GM12874 (cell line): ENCODE measurements at regions not wholly inside any gene's neighbourhood (a gene's known extent, or its start where the extent isn't known, plus 50 kb on each side); places are given as distances from the start of the nearest gene placed in this dataset.

Source experiments
- CTCF ChIP-seq: IDR thresholded peaks from 2 replicates; pipeline ENCODE4 v1.5.1; 2011; ENCODE audit warnings: low read depth, mild to moderate bottlenecking, control low read depth, low read length, moderate library complexity; ENCODE audit not compliant: insufficient read depth

- TF ChIP-seq CTCF = no peak
Observed at GRCh38 chr6:152874267-152874666, 108.6 kb downstream of the FBXO5 start.

- no peak for TF ChIP-seq CTCF
Observed at GRCh38 chr6:152874846-152875568, 107.8 kb downstream of the FBXO5 start.

GRCh38 chr6:152879681-152880080, 103.2 kb downstream of the FBXO5 start:
- no peak for TF ChIP-seq CTCF

GRCh38 chr6:152893187-152893586, 89.7 kb downstream of the FBXO5 start:
- TF ChIP-seq CTCF = no peak

GRCh38 chr6:152896923-152897322, 85.9 kb downstream of the FBXO5 start:
- no peak for TF ChIP-seq CTCF

GRCh38 chr6:152897807-152898399, 84.9 kb downstream of the FBXO5 start:
- peak; percentile 90 for TF ChIP-seq CTCF

GRCh38 chr6:152904678-152905077, 78.2 kb downstream of the FBXO5 start:
- TF ChIP-seq CTCF = no peak
